HUES6 (cell line): ENCODE measurements at regions not wholly inside any gene's neighbourhood (a gene's known extent, or its start where the extent isn't known, plus 50 kb on each side); places are given as distances from the start of the nearest gene placed in this dataset.

Experiments used
- H3K27ac ChIP-seq: 2 replicates; pipeline ENCODE4 v1.7.0; 2013; ENCODE audit warnings: low read depth, mild to moderate bottlenecking, low read length, inconsistent platforms
- H3K27me3 ChIP-seq: 2 replicates; pipeline ENCODE4 v1.6.1; 2013; ENCODE audit warnings: low read length; ENCODE audit not compliant: control insufficient read depth, insufficient read depth
- H3K36me3 ChIP-seq: 2 replicates; pipeline ENCODE4 v1.6.1; 2013; ENCODE audit warnings: low read length; ENCODE audit not compliant: control insufficient read depth, insufficient read depth
- H3K4me1 ChIP-seq: 2 replicates; pipeline ENCODE4 v1.6.1; 2013; ENCODE audit warnings: low read length; ENCODE audit not compliant: control insufficient read depth, insufficient read depth
- H3K4me3 ChIP-seq: 2 replicates; pipeline ENCODE4 v1.5.1; 2013; ENCODE audit warnings: low read depth, low read length
- H3K9ac ChIP-seq: one replicate; pipeline ENCODE4 v1.6.1; 2013; ENCODE audit warnings: mild to moderate bottlenecking, low read length
- H3K9me3 ChIP-seq: 2 replicates; pipeline ENCODE4 v1.6.1; 2013; ENCODE audit warnings: low read depth, low read length; ENCODE audit not compliant: control insufficient read depth, insufficient read depth

GRCh38 chr19:29118389-29118788, 94.6 kb downstream of the UQCRFS1 start:
- H3K4me3 ChIP-seq: no peak overlapping the region
- no peaks in the 10 kb centered on the region for H3K4me1 ChIP-seq
- no peaks in the 10 kb centered on the region; the same call in 1 of the 2 replicates for H3K27me3 ChIP-seq
- no peak overlapping the region for H3K27ac ChIP-seq
- peaks cover 6% of the 10 kb centered on the region; the same call in 1 of the 2 replicates for H3K9me3 ChIP-seq
- H3K36me3 ChIP-seq: no peaks in the 10 kb centered on the region
- no peak overlapping the region for H3K9ac ChIP-seq

GRCh38 chr19:29117926-29118325, 95.0 kb downstream of the UQCRFS1 start:
- H3K36me3 ChIP-seq: no peaks in the 10 kb centered on the region
- no peak overlapping the region for H3K4me3 ChIP-seq
- H3K4me1 ChIP-seq: no peaks in the 10 kb centered on the region
- H3K27ac ChIP-seq: no peak overlapping the region
- H3K9ac ChIP-seq: no peak overlapping the region
- H3K9me3 ChIP-seq: peaks cover 5% of the 10 kb centered on the region; the same call in 1 of the 2 replicates
- no peaks in the 10 kb centered on the region; the same call in 1 of the 2 replicates for H3K27me3 ChIP-seq

- Histone ChIP-seq H3K27me3 (no peaks in the 10 kb centered on the region; the same call in 1 of the 2 replicates), H3K36me3 (no peaks in the 10 kb centered on the region), H3K9me3 (no peaks in the 10 kb centered on the region), H3K4me3 (no peak overlapping the region), H3K27ac (no peak overlapping the region), H3K4me1 (no peaks in the 10 kb centered on the region), H3K9ac (no peak overlapping the region)
These were observed 97.8 kb downstream of the UQCRFS1 start for GRCh38 chr19:29115181-29115580.

GRCh38 chr19:29113838-29114237, 99.1 kb downstream of the UQCRFS1 start:
- no peaks in the 10 kb centered on the region for H3K36me3 ChIP-seq
- no peak overlapping the region for H3K9ac ChIP-seq
- no peak overlapping the region for H3K27ac ChIP-seq
- H3K4me3 ChIP-seq: no peak overlapping the region
- H3K27me3 ChIP-seq: no peaks in the 10 kb centered on the region; the same call in 1 of the 2 replicates
- no peaks in the 10 kb centered on the region for H3K4me1 ChIP-seq
- H3K9me3 ChIP-seq: no peaks in the 10 kb centered on the region

GRCh38 chr19:29111576-29111975, 101.4 kb downstream of the UQCRFS1 start:
- Histone ChIP-seq H3K4me3 (no peak overlapping the region), H3K4me1 (no peaks in the 10 kb centered on the region), H3K36me3 (no peaks in the 10 kb centered on the region), H3K9me3 (no peaks in the 10 kb centered on the region), H3K27me3 (no peaks in the 10 kb centered on the region; the same call in 1 of the 2 replicates), H3K9ac (no peak overlapping the region), H3K27ac (no peak overlapping the region)

- H3K27ac ChIP-seq: no peak overlapping the region
- no peak overlapping the region for H3K9ac ChIP-seq
- no peaks in the 10 kb centered on the region for H3K9me3 ChIP-seq
- no peaks in the 10 kb centered on the region for H3K36me3 ChIP-seq
- H3K4me3 ChIP-seq: no peak overlapping the region
- no peaks in the 10 kb centered on the region for H3K4me1 ChIP-seq
- no peaks in the 10 kb centered on the region; the same call in 1 of the 2 replicates for H3K27me3 ChIP-seq
These were observed 105.1 kb downstream of the UQCRFS1 start for GRCh38 chr19:29107831-29108230.

- H3K9ac ChIP-seq: no peak overlapping the region
- no peaks in the 10 kb centered on the region for H3K36me3 ChIP-seq
- no peak overlapping the region for H3K27ac ChIP-seq
- H3K4me3 ChIP-seq: no peak overlapping the region
- no peaks in the 10 kb centered on the region for H3K9me3 ChIP-seq
- no peaks in the 10 kb centered on the region for H3K4me1 ChIP-seq
- no peaks in the 10 kb centered on the region for H3K27me3 ChIP-seq
These were observed 106.5 kb downstream of the UQCRFS1 start for GRCh38 chr19:29106346-29106885.

GRCh38 chr19:29105629-29106292, 107.2 kb downstream of the UQCRFS1 start:
- Histone ChIP-seq H3K27me3 (no peaks in the 10 kb centered on the region), H3K4me1 (no peaks in the 10 kb centered on the region), H3K4me3 (no peak overlapping the region), H3K9me3 (no peaks in the 10 kb centered on the region), H3K27ac (no peak overlapping the region), H3K9ac (no peak overlapping the region), H3K36me3 (no peaks in the 10 kb centered on the region)

- H3K9ac ChIP-seq: no peak overlapping the region
- H3K4me1 ChIP-seq: no peaks in the 10 kb centered on the region
- H3K27ac ChIP-seq: no peak overlapping the region
- no peaks in the 10 kb centered on the region for H3K27me3 ChIP-seq
- no peaks in the 10 kb centered on the region for H3K36me3 ChIP-seq
- H3K9me3 ChIP-seq: no peaks in the 10 kb centered on the region
- no peak overlapping the region for H3K4me3 ChIP-seq
These were observed 108.2 kb downstream of the UQCRFS1 start for GRCh38 chr19:29104605-29105241.

- Histone ChIP-seq H3K27ac (no peak overlapping the region), H3K4me3 (no peak overlapping the region), H3K9me3 (no peaks in the 10 kb centered on the region), H3K9ac (no peak overlapping the region), H3K4me1 (0 out of 2 replicates have a peak, but pooled peaks cover 3% of the 10 kb centered on the region), H3K27me3 (no peaks in the 10 kb centered on the region), H3K36me3 (no peaks in the 10 kb centered on the region)
These were observed 114.0 kb downstream of the UQCRFS1 start for GRCh38 chr19:29098863-29099481.

GRCh38 chr19:29098091-29098490, 114.9 kb downstream of the UQCRFS1 start:
- no peaks in the 10 kb centered on the region for H3K9me3 ChIP-seq
- no peak overlapping the region for H3K9ac ChIP-seq
- H3K27me3 ChIP-seq: no peaks in the 10 kb centered on the region
- no peak overlapping the region for H3K4me3 ChIP-seq
- 0 out of 2 replicates have a peak, but pooled peaks cover 3% of the 10 kb centered on the region for H3K4me1 ChIP-seq
- no peak overlapping the region for H3K27ac ChIP-seq
- H3K36me3 ChIP-seq: no peaks in the 10 kb centered on the region
